DOHH2 (cell line): ENCODE measurements at regions not wholly inside any gene's neighbourhood (a gene's known extent, or its start where the extent isn't known, plus 50 kb on each side); places are given as distances from the start of the nearest gene placed in this dataset.

Experiments used
- CTCF ChIP-seq: fragments of 200-600 bp; sonication (generic); IDR thresholded peaks from one replicate; pipeline ENCODE4 v1.5.1; 2014; ENCODE audit warnings: antibody characterized with exemption, mild to moderate bottlenecking, low read depth, low read length; ENCODE audit not compliant: poor library complexity, severe bottlenecking
- EZH2phosphoT487 ChIP-seq: fragments of 200-600 bp; sonication (generic); IDR thresholded peaks from 2 replicates; pipeline ENCODE4 v1.6.1; 2017; ENCODE audit warnings: borderline replicate concordance, mild to moderate bottlenecking, antibody characterized with exemption, low read length, moderate library complexity, mixed read lengths

- TF ChIP-seq CTCF: no peak
- TF ChIP-seq EZH2phosphoT487: no peak
Measured at GRCh38 chr4:12144051-12144450, 715.4 kb upstream of the HS3ST1 start.
